HEK293 (cell line): ENCODE measurements at regions not wholly inside any gene's neighbourhood (a gene's known extent, or its start where the extent isn't known, plus 50 kb on each side); places are given as distances from the start of the nearest gene placed in this dataset.

Experiments used
- ZSCAN30 ChIP-seq: fragments of 450-650 bp; IDR thresholded peaks from 2 replicates; pipeline ENCODE4 v1.5.1; 2018; ENCODE audit warnings: missing biosample characterization, mild to moderate bottlenecking, missing genetic modification characterization, moderate library complexity
- TF ChIP-seq, protein P1 (sequence below): fragments of 450-650 bp; formaldehyde crosslinking; IDR thresholded peaks from 2 replicates; pipeline ENCODE4 v1.5.1; 2016; ENCODE audit warnings: missing biosample characterization, missing genetic modification characterization

DNA sequence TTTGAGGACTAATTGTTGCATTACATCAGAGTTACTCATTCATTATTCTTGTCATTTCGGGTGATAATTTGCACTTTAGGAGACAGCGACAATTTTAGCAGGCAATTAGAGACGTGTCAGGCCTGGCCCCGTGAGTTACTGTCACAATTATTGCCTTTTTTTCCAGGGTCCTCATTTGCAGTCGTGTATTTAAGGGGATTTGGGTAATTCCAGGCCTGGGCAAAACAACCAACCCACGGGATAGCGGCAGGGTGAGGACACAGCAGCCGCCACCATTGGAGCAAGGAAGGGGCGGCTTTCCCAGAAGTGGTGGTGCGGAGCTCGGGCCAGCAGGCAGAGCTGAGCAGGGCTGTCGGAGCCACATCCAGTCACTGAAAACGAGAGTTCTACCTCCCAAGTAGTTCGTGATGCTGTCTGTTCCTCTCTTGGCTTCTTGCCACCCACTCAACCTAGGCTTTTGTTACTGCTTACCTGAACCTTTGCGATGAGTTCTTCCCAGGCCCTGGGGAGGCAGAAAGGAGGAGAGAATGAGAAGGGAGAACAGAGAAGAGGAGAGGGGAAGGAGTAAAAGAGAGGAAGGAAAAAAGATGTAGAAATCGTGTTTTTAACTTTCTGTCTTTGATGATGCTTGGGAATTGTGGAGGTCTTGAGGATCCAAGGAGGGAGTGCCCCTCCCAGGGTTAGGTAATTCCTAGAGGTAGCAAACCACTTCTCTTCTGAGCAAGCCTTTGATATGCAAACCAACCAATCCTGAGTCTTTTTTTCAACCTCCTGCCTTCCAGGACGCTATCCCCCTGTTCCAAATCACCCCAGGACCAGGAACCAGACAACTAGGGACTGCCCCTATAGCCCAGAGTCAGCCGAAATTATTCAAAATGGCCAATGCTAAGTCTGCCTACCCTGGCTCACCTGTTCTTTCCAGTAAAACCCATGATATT, 236.1 kb downstream of the MIAT start:
- TF ChIP-seq ZSCAN30 (tag by site-specific recombination), result no peak
- TF ChIP-seq, protein P1, sequence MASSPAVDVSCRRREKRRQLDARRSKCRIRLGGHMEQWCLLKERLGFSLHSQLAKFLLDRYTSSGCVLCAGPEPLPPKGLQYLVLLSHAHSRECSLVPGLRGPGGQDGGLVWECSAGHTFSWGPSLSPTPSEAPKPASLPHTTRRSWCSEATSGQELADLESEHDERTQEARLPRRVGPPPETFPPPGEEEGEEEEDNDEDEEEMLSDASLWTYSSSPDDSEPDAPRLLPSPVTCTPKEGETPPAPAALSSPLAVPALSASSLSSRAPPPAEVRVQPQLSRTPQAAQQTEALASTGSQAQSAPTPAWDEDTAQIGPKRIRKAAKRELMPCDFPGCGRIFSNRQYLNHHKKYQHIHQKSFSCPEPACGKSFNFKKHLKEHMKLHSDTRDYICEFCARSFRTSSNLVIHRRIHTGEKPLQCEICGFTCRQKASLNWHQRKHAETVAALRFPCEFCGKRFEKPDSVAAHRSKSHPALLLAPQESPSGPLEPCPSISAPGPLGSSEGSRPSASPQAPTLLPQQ, result no peak
